Vagina (tissue), 2 donors: ENCODE measurements at regions not wholly inside any gene's neighbourhood (a gene's known extent, or its start where the extent isn't known, plus 50 kb on each side); places are given as distances from the start of the nearest gene placed in this dataset.
"Not testable (repeated sequence)": the region's sequence is repeated elsewhere in the genome, so short reads cannot be mapped to it uniquely, and the experiment has no call there.

Experiments
- CTCF ChIP-seq, 3 experiments: fragments of 450-650 bp in 2 of 3; fragments of 200-600 bp in 1 of 3; sonication (generic) in 1 of 3; IDR thresholded peaks; one replicate each; pipeline ENCODE4 v1.5.1; 2017 to 2019; ENCODE audit warnings: antibody characterized with exemption in 3 of 3, mild to moderate bottlenecking in 2 of 3, moderate library complexity in 2 of 3
- POLR2A ChIP-seq, 2 donors: fragments of 450-650 bp; IDR thresholded peaks; one replicate each; pipeline ENCODE4 v1.6.1; 2017; ENCODE audit warnings: antibody characterized with exemption in 2 of 2, mild to moderate bottlenecking in 2 of 2, moderate library complexity in 2 of 2
- POLR2AphosphoS5 ChIP-seq, 2 donors: sonication (generic); formaldehyde crosslinking; IDR thresholded peaks; one replicate each; pipeline ENCODE4 v1.9.0; 2017; ENCODE audit warnings: antibody characterized with exemption in 2 of 2, mild to moderate bottlenecking in 2 of 2, low read depth in 1 of 2; ENCODE audit not compliant: insufficient read depth in 1 of 2

DNA sequence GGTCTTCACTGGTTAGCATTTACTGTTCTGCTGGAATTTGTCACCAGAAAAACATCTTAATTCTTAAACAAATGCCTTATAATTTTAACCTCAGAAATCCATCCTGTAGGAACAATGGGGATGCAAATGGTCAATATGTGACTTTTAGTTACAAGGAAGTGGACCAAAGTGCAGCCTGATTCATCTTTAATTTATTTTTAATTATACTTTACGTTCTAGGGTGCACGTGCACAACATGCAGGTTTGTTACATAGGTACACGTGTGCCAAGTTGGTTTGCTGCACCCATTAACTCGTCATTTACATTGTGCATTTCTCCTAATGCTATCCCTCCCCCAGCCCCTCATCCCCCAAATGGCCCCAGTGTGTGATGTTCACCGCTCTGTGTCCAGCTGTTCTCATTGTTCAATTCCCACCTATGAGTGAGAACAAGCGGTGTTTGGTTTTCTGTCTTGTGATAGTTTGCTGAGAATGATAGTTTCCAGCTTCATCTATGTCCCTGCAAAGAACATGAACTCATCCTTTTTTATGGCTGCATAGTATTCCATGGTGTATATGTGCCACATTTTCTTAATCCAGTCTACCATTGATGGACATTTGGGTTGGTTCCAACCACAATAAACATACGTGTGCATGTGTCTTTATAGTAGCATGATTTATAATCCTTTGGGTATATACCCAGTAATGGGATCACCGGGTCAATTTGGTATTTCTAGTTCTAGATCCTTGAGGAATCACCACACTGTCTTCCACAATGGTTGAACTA is 262.5 kb upstream of the PTGER4 start:
- not testable (repeated sequence) for TF ChIP-seq POLR2A (IDR thresholded peaks at IDR 0.05); CTCF (IDR thresholded peaks at IDR 0.05); POLR2AphosphoS5 (IDR thresholded peaks at IDR 0.05; ENCODE audit: insufficient read depth in 1 of 2, low read depth in 1 of 2)
